H1 (cell line): ENCODE measurements at regions not wholly inside any gene's neighbourhood (a gene's known extent, or its start where the extent isn't known, plus 50 kb on each side); places are given as distances from the start of the nearest gene placed in this dataset.

Source experiments
- CTCF ChIA-PET: fragments of 300-600 bp; sonication (Branson Sonifier 250); formaldehyde crosslinking; loops from one replicate; lab custom pipeline; 2021; ENCODE audit not compliant: partially characterized antibody; lab: Charles Lee
- POLR2A ChIA-PET: fragments of 300-600 bp; sonication (Branson Sonifier 250); formaldehyde crosslinking; loops from one replicate; lab custom pipeline; 2021; ENCODE audit warnings: inconsistent platforms; ENCODE audit not compliant: partially characterized antibody; lab: Charles Lee
- DNase-seq, 2 experiments: peaks; one replicate each; pipeline versions ENCODE4 v3.0.0 to v3.0.0-alpha.2; 2010 to 2022; ENCODE audit warnings: low spot score in 2 of 2, low read depth in 1 of 2, mixed read lengths in 1 of 2
- FAIRE-seq: peaks from 2 replicates; lab custom pipeline; 2011; peaks lifted over from hg19 to GRCh38; lab: Jason Lieb, UNC
- H2AFZ ChIP-seq: 2 replicates; pipeline ENCODE4 v1.8.1; 2012; ENCODE audit warnings: low read length, inconsistent platforms
- H2AK5ac ChIP-seq: 2 replicates; pipeline ENCODE4 v1.6.1; 2013; ENCODE audit warnings: low read depth, low read length
- H2BK120ac ChIP-seq: replicated peaks from 2 replicates; pipeline ENCODE3; 2013; ENCODE audit warnings: low read depth, low read length, inconsistent platforms
- H2BK12ac ChIP-seq: 2 replicates; pipeline ENCODE4 v1.6.1; 2013; ENCODE audit warnings: low read depth, low read length
- H2BK15ac ChIP-seq: 2 replicates; pipeline ENCODE4 v1.6.1; 2013; ENCODE audit warnings: low read length
- H2BK20ac ChIP-seq: 2 replicates; pipeline ENCODE4 v1.6.1; 2013; ENCODE audit warnings: low read length
- H2BK5ac ChIP-seq: 2 replicates; pipeline ENCODE4 v1.6.1; 2013; ENCODE audit warnings: low read depth, low read length
- H3K14ac ChIP-seq: 2 replicates; pipeline ENCODE4 v1.6.1; 2013; ENCODE audit warnings: inconsistent platforms; ENCODE audit not compliant: insufficient read length
- H3K18ac ChIP-seq: 2 replicates; pipeline ENCODE4 v1.6.1; 2013; ENCODE audit warnings: low read length; ENCODE audit errors: extremely low read depth
- H3K23ac ChIP-seq: 2 replicates; pipeline ENCODE4 v1.6.1; 2013; ENCODE audit warnings: inconsistent platforms; ENCODE audit not compliant: insufficient read length
- H3K23me2 ChIP-seq: 2 replicates; pipeline ENCODE4 v1.6.1; 2013; ENCODE audit warnings: low read depth, low read length
- H3K27ac ChIP-seq: 2 replicates; pipeline ENCODE4 v1.6.1; 2011; ENCODE audit warnings: low read depth, low read length, inconsistent platforms
- H3K27me3 ChIP-seq, 4 experiments: replicated peaks in 1 of 4; 1 replicate in 1 of 4; 2 replicates in 3 of 4; pipeline versions ENCODE4 v1.6.1 to v1.8.1; 2011 to 2013; ENCODE audit warnings: low read length in 3 of 4, mild to moderate bottlenecking in 3 of 4, inconsistent platforms in 2 of 4, mixed read lengths in 2 of 4, moderate library complexity in 1 of 4; ENCODE audit not compliant: control insufficient read depth in 3 of 4, insufficient read depth in 3 of 4; ENCODE audit errors: extremely low read depth in 1 of 4
- H3K36me3 ChIP-seq, 4 experiments: 2 replicates each; pipeline versions ENCODE4 v1.6.1 to v1.8.1; 2011 to 2013; ENCODE audit warnings: mild to moderate bottlenecking in 4 of 4, low read length in 3 of 4, moderate library complexity in 2 of 4, control low read depth in 1 of 4, inconsistent platforms in 1 of 4; ENCODE audit not compliant: insufficient read depth in 4 of 4, control insufficient read depth in 2 of 4
- H3K4ac ChIP-seq: replicated peaks from 2 replicates; pipeline ENCODE3; 2013; ENCODE audit warnings: low read length, low read depth, mixed read lengths, inconsistent platforms; ENCODE audit not compliant: insufficient read length
- H3K4me1 ChIP-seq, 4 experiments: replicated peaks in 1 of 4; 1 replicate in 1 of 4; 2 replicates in 3 of 4; pipeline versions ENCODE4 v1.6.1 to v1.8.1; 2011 to 2013; ENCODE audit warnings: low read length in 3 of 4, inconsistent platforms in 2 of 4, mixed read lengths in 1 of 4; ENCODE audit not compliant: insufficient read depth in 4 of 4, control insufficient read depth in 3 of 4
- H3K4me2 ChIP-seq, 2 experiments: 2 replicates each; pipeline versions ENCODE4 v1.6.1 to v1.8.1; 2011 to 2013; ENCODE audit warnings: low read depth in 2 of 2, low read length in 2 of 2, control low read depth in 1 of 2, inconsistent platforms in 1 of 2, mild to moderate bottlenecking in 1 of 2; ENCODE audit not compliant: insufficient read depth in 1 of 2
- H3K4me3 ChIP-seq, 4 experiments: fragments of 200-600, 300-600 bp in 1 of 4; sonication (generic), shearing (Covaris generic), sonication (Bioruptor Twin) in 1 of 4; 2 replicates each; pipeline versions ENCODE4 v1.5.1 to v1.8.1; 2011 to 2016; ENCODE audit warnings: low read length in 4 of 4, low read depth in 3 of 4, control low read depth in 2 of 4, inconsistent platforms in 2 of 4, mild to moderate bottlenecking in 2 of 4, mixed read lengths in 1 of 4, moderate library complexity in 1 of 4; ENCODE audit not compliant: insufficient read depth in 2 of 4; ENCODE audit errors: extremely low read depth in 1 of 4
- H3K56ac ChIP-seq: replicated peaks from 2 replicates; pipeline ENCODE3; 2013; ENCODE audit warnings: low read depth, mild to moderate bottlenecking, mixed read lengths, low read length, inconsistent platforms; ENCODE audit not compliant: insufficient read length
- H3K79me1 ChIP-seq: 2 replicates; pipeline ENCODE4 v1.6.1; 2013; ENCODE audit warnings: low read depth, low read length, control low read depth
- H3K79me2 ChIP-seq, 2 experiments: 2 replicates each; pipeline versions ENCODE4 v1.6.1 to v1.8.1; 2012 to 2013; ENCODE audit warnings: low read length in 2 of 2, mild to moderate bottlenecking in 2 of 2, inconsistent platforms in 1 of 2; ENCODE audit not compliant: insufficient read depth in 2 of 2, control insufficient read depth in 1 of 2
- H3K9ac ChIP-seq, 4 experiments: replicated peaks in 1 of 4; 1 replicate in 1 of 4; 2 replicates in 3 of 4; pipeline versions ENCODE4 v1.6.1 to v1.8.1; 2011 to 2013; ENCODE audit warnings: low read depth in 3 of 4, low read length in 3 of 4, control low read depth in 2 of 4, mild to moderate bottlenecking in 2 of 4, moderate library complexity in 2 of 4, inconsistent platforms in 1 of 4; ENCODE audit errors: extremely low read depth in 1 of 4
- H3K9me3 ChIP-seq, 2 experiments: 2 replicates each; pipeline versions ENCODE4 v1.6.1 to v1.8.1; 2012 to 2013; ENCODE audit warnings: mild to moderate bottlenecking in 2 of 2, moderate library complexity in 2 of 2, control low read depth in 1 of 2, inconsistent platforms in 1 of 2, low read depth in 1 of 2, low read length in 1 of 2, mixed read lengths in 1 of 2; ENCODE audit not compliant: insufficient read depth in 2 of 2
- H4K20me1 ChIP-seq, 2 experiments: replicated peaks in 1 of 2; 2 replicates each; pipeline versions ENCODE3 to v1.8.1; 2011 to 2013; ENCODE audit warnings: inconsistent platforms in 2 of 2, low read length in 2 of 2, mild to moderate bottlenecking in 1 of 2; ENCODE audit not compliant: insufficient read depth in 2 of 2, control insufficient read depth in 1 of 2
- H4K5ac ChIP-seq: 2 replicates; pipeline ENCODE4 v1.6.1; 2013; ENCODE audit warnings: low read length, low read depth, mixed read lengths, inconsistent platforms; ENCODE audit not compliant: insufficient read length
- H4K8ac ChIP-seq: 2 replicates; pipeline ENCODE4 v1.8.0; 2013; ENCODE audit warnings: mild to moderate bottlenecking, moderate library complexity, low read length, inconsistent platforms; ENCODE audit not compliant: insufficient read depth; ENCODE audit errors: extremely low read depth
- H4K91ac ChIP-seq: replicated peaks from 2 replicates; pipeline ENCODE3; 2013; ENCODE audit warnings: low read length, mixed read lengths, inconsistent platforms; ENCODE audit not compliant: insufficient read length
- CEBPB ChIP-seq: IDR thresholded peaks from 2 replicates; pipeline ENCODE4 v1.6.1; 2012; ENCODE audit warnings: low read depth, low read length
- SUZ12 ChIP-seq: fragments of 200-600 bp; sonication (generic); IDR thresholded peaks from 2 replicates; pipeline ENCODE4 v1.6.1; 2012; ENCODE audit warnings: mild to moderate bottlenecking, inconsistent platforms, low read length, moderate library complexity, mixed read lengths
- WGBS, 2 experiments: shearing (Covaris generic) in 1 of 2; methylation state at CpG; one replicate each; pipeline versions ENCODE4 v1.1.6 to v1.1.7; 2013 to 2015; ENCODE audit warnings: low lambda C conversion rate in 2 of 2, mixed read lengths in 2 of 2, inconsistent platforms in 1 of 2, low coverage in 1 of 2, missing lambda C conversion rate in 1 of 2; ENCODE audit not compliant: insufficient replicate concordance in 2 of 2, insufficient coverage in 1 of 2, insufficient read length in 1 of 2; ENCODE audit errors: extremely low coverage in 1 of 2, missing lambda C conversion rate in 1 of 2; 5-methylcytosine and 5-hydroxymethylcytosine counted together

GRCh38 chr11:119907122-119907851, 178.3 kb upstream of the NECTIN1 start:
- 0 out of 2 replicates have a peak overlapping the region, but pooled peaks have one; percentile 46 for H2BK15ac ChIP-seq
- no peak overlapping the region for H3K4me3 ChIP-seq
- H4K8ac ChIP-seq, result no peak overlapping the region
- H3K23me2 ChIP-seq, result no peaks in the 10 kb centered on the region
- H3K4me1 ChIP-seq, result peaks cover 0 to 8% (median 6%) of the 10 kb centered on the region in 4 experiments; a peak in 6 of 7 replicates
- no peak overlapping the region for H3K4me2 ChIP-seq
- H2BK20ac ChIP-seq, result no peak overlapping the region
- H3K27ac ChIP-seq, result no peak overlapping the region
- H3K79me2 ChIP-seq, result no peaks in the 10 kb centered on the region
- no peak overlapping the region for H3K4ac ChIP-seq
- H3K9ac ChIP-seq, result no peak overlapping the region
- 93% methylated on average over 10 of the region's 10 CpGs; no CpG with 5 or more reads in 1 of the 2 experiments for WGBS, 2 experiments
- H3K56ac ChIP-seq, result no peak overlapping the region
- no peak overlapping the region for H2BK120ac ChIP-seq
- H3K9me3 ChIP-seq, result no peaks in the 10 kb centered on the region
- no peak overlapping the region for H2BK12ac ChIP-seq
- no peak overlapping the region for H2AFZ ChIP-seq
- no peak overlapping the region; the same call in 1 of the 2 replicates for H3K18ac ChIP-seq
- no peak for DNase-seq
- H4K5ac ChIP-seq, result no peak overlapping the region
- FAIRE-seq, result no peak
- no peak overlapping the region for H2BK5ac ChIP-seq
- H3K23ac ChIP-seq, result no peak overlapping the region
- POLR2A ChIA-PET, result no interaction called here
- H3K14ac ChIP-seq, result no peak overlapping the region
- no peaks in the 10 kb centered on the region for H3K36me3 ChIP-seq
- no peaks in the 10 kb centered on the region for H3K79me1 ChIP-seq
- H3K27me3 ChIP-seq, result peaks cover 0 to 2% (median under 1%) of the 10 kb centered on the region in 4 experiments; a peak in 1 of 7 replicates
- no peak overlapping the region for H4K91ac ChIP-seq
- CTCF ChIA-PET, result interaction anchor here (0.9 to 1.8 kb wide), 7 partner anchors 9 to 205 kb away, joined by 3 to 9 read pairs (median 4); no protein-coding TSS in a partner anchor
- TF ChIP-seq CEBPB, result no peak
- no peak for TF ChIP-seq SUZ12
- no peak overlapping the region for H2AK5ac ChIP-seq
- no peaks in the 10 kb centered on the region for H4K20me1 ChIP-seq
